Hepatocyte (in vitro differentiated cells): ENCODE measurements at regions not wholly inside any gene's neighbourhood (a gene's known extent, or its start where the extent isn't known, plus 50 kb on each side); places are given as distances from the start of the nearest gene placed in this dataset.

Experiments used
- CTCF ChIP-seq: fragments of 200-600 bp; sonication (generic); IDR thresholded peaks from 2 replicates; pipeline ENCODE4 v1.5.1; 2016; ENCODE audit warnings: antibody characterized with exemption, mild to moderate bottlenecking; ENCODE audit not compliant: poor library complexity
- EZH2 ChIP-seq: fragments of 200-600 bp; sonication (generic); IDR thresholded peaks from 2 replicates; pipeline ENCODE4 v1.6.1; 2016; ENCODE audit warnings: antibody characterized with exemption, mild to moderate bottlenecking, borderline replicate concordance
- EZH2phosphoT487 ChIP-seq: fragments of 200-600 bp; sonication (generic); IDR thresholded peaks from one replicate; pipeline ENCODE4 v1.6.1; 2018; ENCODE audit warnings: antibody characterized with exemption, mild to moderate bottlenecking, low read depth, moderate library complexity; ENCODE audit not compliant: unreplicated experiment, severe bottlenecking

GRCh38 chr2:147487978-147488289, 356.9 kb upstream of the ACVR2A start:
- TF ChIP-seq CTCF: no peak
- no peak for TF ChIP-seq EZH2
- no peak for TF ChIP-seq EZH2phosphoT487
